Fibroblast of villous mesenchyme (primary cell): ENCODE measurements at regions not wholly inside any gene's neighbourhood (a gene's known extent, or its start where the extent isn't known, plus 50 kb on each side); places are given as distances from the start of the nearest gene placed in this dataset.

ENCODE experiments used
- DNase-seq: peaks from one replicate; pipeline ENCODE4 v3.0.0-alpha.2; 2010; ENCODE audit warnings: low read depth
- H3K4me3 ChIP-seq: 2 replicates; pipeline ENCODE4 v1.5.1; 2011; ENCODE audit warnings: low read depth, mild to moderate bottlenecking, low read length
- TF ChIP-seq, protein P1 (sequence below): IDR thresholded peaks from 2 replicates; pipeline ENCODE4 v1.5.1; 2012; ENCODE audit warnings: low read depth, mild to moderate bottlenecking, low read length; ENCODE audit not compliant: insufficient read depth

DNA sequence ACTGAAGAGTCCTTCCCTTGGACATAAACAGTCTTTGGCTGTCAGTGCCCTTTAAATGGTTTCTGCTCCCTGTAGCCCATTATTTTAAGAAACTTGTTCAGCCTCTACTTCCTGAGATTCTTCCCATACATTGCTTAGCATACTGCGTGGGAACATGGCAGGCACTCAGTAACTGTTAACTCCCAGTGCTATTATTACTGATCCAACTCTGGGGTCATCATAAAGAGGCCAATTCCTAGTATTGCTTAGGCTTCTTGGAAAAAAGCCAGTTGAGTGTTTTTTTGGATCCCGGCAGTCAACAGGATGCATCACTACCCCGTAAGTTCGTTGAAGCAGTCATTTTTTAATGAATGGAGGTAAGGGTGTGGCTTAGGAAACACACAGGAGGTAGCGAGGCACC, 206.2 kb upstream of the ADAMTS9 start:
- TF ChIP-seq, protein P1, sequence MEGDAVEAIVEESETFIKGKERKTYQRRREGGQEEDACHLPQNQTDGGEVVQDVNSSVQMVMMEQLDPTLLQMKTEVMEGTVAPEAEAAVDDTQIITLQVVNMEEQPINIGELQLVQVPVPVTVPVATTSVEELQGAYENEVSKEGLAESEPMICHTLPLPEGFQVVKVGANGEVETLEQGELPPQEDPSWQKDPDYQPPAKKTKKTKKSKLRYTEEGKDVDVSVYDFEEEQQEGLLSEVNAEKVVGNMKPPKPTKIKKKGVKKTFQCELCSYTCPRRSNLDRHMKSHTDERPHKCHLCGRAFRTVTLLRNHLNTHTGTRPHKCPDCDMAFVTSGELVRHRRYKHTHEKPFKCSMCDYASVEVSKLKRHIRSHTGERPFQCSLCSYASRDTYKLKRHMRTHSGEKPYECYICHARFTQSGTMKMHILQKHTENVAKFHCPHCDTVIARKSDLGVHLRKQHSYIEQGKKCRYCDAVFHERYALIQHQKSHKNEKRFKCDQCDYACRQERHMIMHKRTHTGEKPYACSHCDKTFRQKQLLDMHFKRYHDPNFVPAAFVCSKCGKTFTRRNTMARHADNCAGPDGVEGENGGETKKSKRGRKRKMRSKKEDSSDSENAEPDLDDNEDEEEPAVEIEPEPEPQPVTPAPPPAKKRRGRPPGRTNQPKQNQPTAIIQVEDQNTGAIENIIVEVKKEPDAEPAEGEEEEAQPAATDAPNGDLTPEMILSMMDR: no peak
- H3K4me3 ChIP-seq: no peak overlapping the region
- DNase-seq: no peak

DNA sequence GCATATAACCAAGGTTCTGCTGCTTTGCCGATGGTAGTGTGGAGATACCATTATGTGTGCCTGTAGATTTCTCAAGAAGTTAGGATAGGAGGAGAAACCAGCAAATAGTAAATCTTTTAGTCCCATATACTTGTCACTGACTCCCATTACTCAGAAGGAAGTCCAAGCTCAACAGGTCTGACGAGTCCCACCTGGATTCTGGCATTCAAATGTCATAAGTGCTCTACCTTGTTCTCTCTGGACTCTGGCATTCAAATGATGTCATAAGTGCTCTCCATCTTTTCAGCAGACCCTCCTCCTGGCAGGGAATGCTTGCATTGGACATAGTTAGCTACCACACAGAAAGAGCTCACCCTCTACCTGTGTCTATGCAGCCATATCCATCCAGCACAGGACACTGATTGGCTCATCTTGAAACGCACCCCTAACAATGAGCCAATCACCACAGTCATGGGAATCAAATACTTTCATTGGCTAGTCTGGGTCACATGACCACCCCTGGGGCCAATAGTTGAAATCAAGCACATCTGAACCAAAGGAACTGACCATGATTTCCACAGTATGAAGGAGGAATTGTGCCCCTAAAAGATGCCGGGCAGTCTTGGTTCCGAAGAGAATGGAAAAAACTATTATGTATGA, 205.0 kb upstream of the ADAMTS9 start:
- H3K4me3 ChIP-seq: no peak overlapping the region
- no peak for DNase-seq
- TF ChIP-seq, protein P1: no peak

DNA sequence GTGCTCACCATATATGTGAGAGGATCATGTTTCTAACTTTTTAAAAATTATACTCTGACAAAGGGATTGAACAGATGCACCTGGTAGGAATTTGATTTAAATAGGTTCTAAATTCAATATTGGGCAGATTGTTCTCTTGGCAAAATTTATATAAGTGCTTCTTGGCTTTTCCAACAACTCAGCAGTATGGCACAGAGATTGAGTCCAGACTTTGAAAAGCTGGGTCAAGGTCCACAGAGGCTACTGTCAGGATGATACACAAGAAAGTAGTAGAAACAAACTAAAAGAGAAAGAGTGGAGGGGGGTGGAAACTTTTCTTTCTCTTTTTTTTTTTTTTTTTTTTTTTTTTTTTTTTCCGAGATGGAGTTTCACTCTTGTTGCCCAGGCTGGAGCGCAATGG, 203.2 kb upstream of the ADAMTS9 start:
- no peak overlapping the region for H3K4me3 ChIP-seq
- TF ChIP-seq, protein P1: no peak
- DNase-seq: no peak

DNA sequence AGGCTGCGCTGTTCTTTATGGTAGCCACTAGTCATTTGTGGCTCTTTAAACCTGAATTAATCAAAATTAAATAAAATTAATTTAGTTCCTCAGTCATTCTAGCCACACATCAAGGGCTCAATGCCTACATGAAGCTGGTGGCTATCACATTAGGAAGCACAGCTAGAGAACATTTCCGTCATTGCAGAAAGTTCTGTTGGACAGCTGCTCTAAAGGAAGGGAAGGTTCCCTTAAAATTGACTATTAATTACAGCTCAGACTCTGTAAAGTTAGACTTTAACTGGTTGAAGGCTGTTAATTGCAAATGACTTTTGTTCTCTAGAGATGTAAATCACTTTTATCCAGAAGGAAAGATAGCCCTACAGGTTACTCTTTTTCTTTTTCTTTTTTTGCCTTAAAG, 202.7 kb upstream of the ADAMTS9 start:
- DNase-seq: no peak
- TF ChIP-seq, protein P1: no peak
- H3K4me3 ChIP-seq: no peak overlapping the region

DNA sequence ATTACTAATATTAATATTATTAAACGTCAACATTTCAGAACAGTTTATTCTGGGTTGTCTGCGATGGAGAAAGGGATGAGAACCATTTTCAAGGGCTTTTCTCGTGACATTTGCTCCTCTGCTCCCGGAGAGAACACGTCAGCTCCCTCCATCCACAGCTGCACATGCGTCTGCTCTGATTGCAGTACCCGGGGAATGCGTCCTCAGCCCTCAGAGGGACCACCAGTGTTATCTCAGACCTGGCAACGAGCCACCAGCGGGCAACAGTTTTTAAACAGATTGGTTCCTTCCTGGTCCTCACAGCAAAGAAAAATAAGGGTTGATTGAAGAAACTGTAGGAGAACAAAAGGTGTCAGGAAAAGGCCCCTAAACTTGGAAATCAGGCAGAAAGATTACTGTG, 202.2 kb upstream of the ADAMTS9 start:
- H3K4me3 ChIP-seq: no peak overlapping the region
- peak; percentile 74 for DNase-seq
- TF ChIP-seq, protein P1: no peak

DNA sequence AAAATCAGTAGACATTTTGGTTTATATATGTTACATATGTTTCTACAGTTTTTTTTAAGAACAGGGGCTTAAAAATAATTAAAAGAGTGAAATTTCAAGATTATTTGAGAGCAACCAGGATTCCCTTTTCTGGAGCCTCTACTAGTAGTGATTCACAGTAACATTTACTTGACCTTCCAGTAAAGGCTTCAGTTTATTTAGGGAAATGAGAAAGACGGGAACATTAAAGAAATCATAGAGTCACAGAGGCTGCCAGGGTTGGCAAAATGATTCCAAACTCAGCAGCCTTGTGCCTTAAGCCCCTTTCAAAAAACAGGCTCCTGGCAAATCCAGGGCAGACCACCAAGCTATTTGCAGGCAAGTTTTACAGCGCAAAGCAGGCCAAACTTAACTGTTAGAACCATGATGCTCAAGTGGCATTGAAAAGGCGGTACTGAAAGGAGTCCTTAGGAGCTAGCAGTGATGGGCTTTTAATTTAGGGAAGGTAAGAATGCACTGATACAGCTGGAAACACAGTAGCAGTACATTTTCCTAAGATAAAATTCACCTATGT, 201.1 kb upstream of the ADAMTS9 start:
- H3K4me3 ChIP-seq: no peak overlapping the region
- TF ChIP-seq, protein P1: no peak
- no peak for DNase-seq

DNA sequence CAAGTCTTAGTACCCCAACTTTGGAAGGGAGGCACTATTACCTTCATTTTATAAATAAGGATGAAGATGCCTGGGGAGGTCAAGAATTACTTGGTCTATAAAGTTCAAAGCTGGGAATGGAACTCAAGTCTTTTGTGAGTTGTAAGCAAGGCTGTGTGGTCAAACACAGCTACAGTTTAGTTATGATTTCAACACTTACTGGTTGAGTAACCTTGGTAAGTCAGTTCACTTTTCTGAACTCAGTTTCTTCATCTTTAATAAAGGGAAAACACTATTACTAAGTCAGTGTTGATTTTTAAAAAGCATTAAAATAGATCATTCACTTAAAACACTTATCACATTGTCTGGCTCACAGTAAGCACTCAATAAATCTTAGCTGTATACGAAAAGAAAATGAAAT, 200.4 kb upstream of the ADAMTS9 start:
- no peak overlapping the region for H3K4me3 ChIP-seq
- TF ChIP-seq, protein P1: no peak
- DNase-seq: peak; percentile 57
